Peyer's patch (tissue), 4 donors: ENCODE measurements at regions not wholly inside any gene's neighbourhood (a gene's known extent, or its start where the extent isn't known, plus 50 kb on each side); places are given as distances from the start of the nearest gene placed in this dataset.

Source experiments
- POLR2A ChIP-seq, 2 donors: fragments of 450-650 bp; IDR thresholded peaks; one replicate each; pipeline ENCODE4 v1.5.1; 2017; ENCODE audit warnings: antibody characterized with exemption in 2 of 2, mild to moderate bottlenecking in 2 of 2, moderate library complexity in 2 of 2
- TF ChIP-seq, protein P1 (sequence below), 6 experiments: fragments of 450-650 bp in 4 of 6; fragments of 200-600 bp in 2 of 6; sonication (generic) in 1 of 6; IDR thresholded peaks; one replicate each; pipeline ENCODE4 v1.5.1; 2017 to 2019; ENCODE audit warnings: antibody characterized with exemption in 6 of 6, mild to moderate bottlenecking in 3 of 6, moderate library complexity in 1 of 6

DNA sequence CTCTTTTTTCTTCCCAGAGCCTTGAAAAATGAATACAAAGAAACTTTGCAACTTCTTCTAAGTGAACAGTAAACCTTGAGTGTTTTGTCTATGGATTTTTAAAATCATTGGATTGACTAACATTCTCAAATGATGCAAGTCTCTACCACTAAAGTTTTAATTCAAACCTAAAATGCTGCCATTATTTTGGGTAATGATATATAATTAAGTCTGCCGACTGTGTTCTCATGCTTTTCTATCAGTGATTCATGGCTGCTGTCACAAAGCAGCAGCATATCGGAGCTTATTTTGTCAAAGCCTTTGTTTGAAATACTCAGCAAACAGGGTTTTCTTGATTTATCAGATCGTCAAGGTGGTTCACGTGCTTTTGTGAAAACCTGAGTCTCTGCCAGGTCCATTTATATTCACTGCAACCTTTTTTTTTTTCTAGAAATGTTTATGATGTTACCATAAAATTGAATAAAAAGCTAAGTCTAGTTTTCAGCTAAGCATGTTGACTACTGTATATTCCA, 96.3 kb downstream of the GJA1 start:
- TF ChIP-seq, protein P1, sequence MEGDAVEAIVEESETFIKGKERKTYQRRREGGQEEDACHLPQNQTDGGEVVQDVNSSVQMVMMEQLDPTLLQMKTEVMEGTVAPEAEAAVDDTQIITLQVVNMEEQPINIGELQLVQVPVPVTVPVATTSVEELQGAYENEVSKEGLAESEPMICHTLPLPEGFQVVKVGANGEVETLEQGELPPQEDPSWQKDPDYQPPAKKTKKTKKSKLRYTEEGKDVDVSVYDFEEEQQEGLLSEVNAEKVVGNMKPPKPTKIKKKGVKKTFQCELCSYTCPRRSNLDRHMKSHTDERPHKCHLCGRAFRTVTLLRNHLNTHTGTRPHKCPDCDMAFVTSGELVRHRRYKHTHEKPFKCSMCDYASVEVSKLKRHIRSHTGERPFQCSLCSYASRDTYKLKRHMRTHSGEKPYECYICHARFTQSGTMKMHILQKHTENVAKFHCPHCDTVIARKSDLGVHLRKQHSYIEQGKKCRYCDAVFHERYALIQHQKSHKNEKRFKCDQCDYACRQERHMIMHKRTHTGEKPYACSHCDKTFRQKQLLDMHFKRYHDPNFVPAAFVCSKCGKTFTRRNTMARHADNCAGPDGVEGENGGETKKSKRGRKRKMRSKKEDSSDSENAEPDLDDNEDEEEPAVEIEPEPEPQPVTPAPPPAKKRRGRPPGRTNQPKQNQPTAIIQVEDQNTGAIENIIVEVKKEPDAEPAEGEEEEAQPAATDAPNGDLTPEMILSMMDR (IDR thresholded peaks at IDR 0.05), result no peak
- TF ChIP-seq POLR2A (IDR thresholded peaks at IDR 0.05), result no peak
